Osteoblast (primary cell): ENCODE measurements at regions not wholly inside any gene's neighbourhood (a gene's known extent, or its start where the extent isn't known, plus 50 kb on each side); places are given as distances from the start of the nearest gene placed in this dataset.
"Not testable (repeated sequence)": the region's sequence is repeated elsewhere in the genome, so short reads cannot be mapped to it uniquely, and the experiment has no call there.

Experiments
- DNase-seq: peaks from one replicate; pipeline ENCODE4 v3.0.0; 2011; ENCODE audit warnings: low spot score, mixed read lengths; ENCODE audit not compliant: insufficient read length; ENCODE audit errors: missing footprints
- H2AFZ ChIP-seq: 2 replicates; pipeline ENCODE4 v1.6.0; 2011; ENCODE audit warnings: mild to moderate bottlenecking, low read length
- H3K27ac ChIP-seq: 2 replicates; pipeline ENCODE4 v1.5.1; 2011; ENCODE audit warnings: mild to moderate bottlenecking, low read depth, low read length, moderate library complexity
- H3K27me3 ChIP-seq: 2 replicates; pipeline ENCODE4 v1.6.0; 2012; ENCODE audit warnings: mild to moderate bottlenecking, control low read depth, inconsistent platforms, low read length, moderate library complexity; ENCODE audit not compliant: insufficient read depth
- H3K36me3 ChIP-seq: 2 replicates; pipeline ENCODE4 v1.5.1; 2011; ENCODE audit warnings: mild to moderate bottlenecking, low read length, control low read depth, moderate library complexity; ENCODE audit not compliant: insufficient read depth
- H3K4me1 ChIP-seq: 2 replicates; pipeline ENCODE4 v1.5.1; 2011; ENCODE audit warnings: mild to moderate bottlenecking, low read length, control low read depth, moderate library complexity; ENCODE audit not compliant: insufficient read depth
- H3K4me2 ChIP-seq: 2 replicates; pipeline ENCODE4 v1.6.0; 2011; ENCODE audit warnings: mild to moderate bottlenecking, low read length; ENCODE audit not compliant: insufficient read depth
- H3K4me3 ChIP-seq: fragments of 200-600 bp; sonication (generic); 3 replicates; pipeline ENCODE4 v1.5.1; 2012; ENCODE audit warnings: mild to moderate bottlenecking, low read length, inconsistent platforms; ENCODE audit not compliant: insufficient read depth
- H3K79me2 ChIP-seq: 2 replicates; pipeline ENCODE4 v1.6.0; 2012; ENCODE audit warnings: mild to moderate bottlenecking, low read length, control low read depth, inconsistent platforms; ENCODE audit not compliant: insufficient read depth
- H3K9me3 ChIP-seq: 2 replicates; pipeline ENCODE4 v1.5.1; 2011; ENCODE audit warnings: low read depth, low read length, control low read depth
- H4K20me1 ChIP-seq: 2 replicates; pipeline ENCODE4 v1.6.0; 2012; ENCODE audit warnings: mild to moderate bottlenecking, low read length, control low read depth; ENCODE audit not compliant: insufficient read depth
- CTCF ChIP-seq: IDR thresholded peaks from 2 replicates; pipeline ENCODE4 v1.5.1; 2011; ENCODE audit warnings: mild to moderate bottlenecking, low read depth, low read length, moderate library complexity; ENCODE audit errors: extremely low read depth

- not testable (repeated sequence) for DNase-seq, H3K27ac ChIP-seq, H3K9me3 ChIP-seq, H3K79me2 ChIP-seq, H2AFZ ChIP-seq, H3K4me2 ChIP-seq, H3K27me3 ChIP-seq, H3K4me1 ChIP-seq, H3K36me3 ChIP-seq, H4K20me1 ChIP-seq, H3K4me3 ChIP-seq
These were observed 425.1 kb downstream of the KCNJ18 start for GRCh38 chr17:22117401-22117800.

GRCh38 chr17:22119016-22119415 is 426.7 kb downstream of the KCNJ18 start:
- H2AFZ ChIP-seq, H3K4me3 ChIP-seq, H3K4me1 ChIP-seq, H4K20me1 ChIP-seq, H3K9me3 ChIP-seq, H3K27me3 ChIP-seq, H3K4me2 ChIP-seq, DNase-seq, H3K27ac ChIP-seq, H3K36me3 ChIP-seq, H3K79me2 ChIP-seq: not testable (repeated sequence)

- H3K4me2 ChIP-seq, result not testable (repeated sequence)
These were observed 427.4 kb downstream of the KCNJ18 start for GRCh38 chr17:22119751-22120150.

GRCh38 chr17:22123536-22124281 is 431.4 kb downstream of the KCNJ18 start:
- Histone ChIP-seq H3K36me3 (no peaks in the 10 kb centered on the region), H3K4me3 (no peak overlapping the region), H3K4me1 (no peaks in the 10 kb centered on the region), H3K27me3 (no peaks in the 10 kb centered on the region), H3K27ac (no peak overlapping the region), H2AFZ (no peak overlapping the region), H3K79me2 (no peaks in the 10 kb centered on the region), H3K4me2 (no peak overlapping the region), H3K9me3 (no peaks in the 10 kb centered on the region), H4K20me1 (no peaks in the 10 kb centered on the region)
- no peak for DNase-seq
- TF ChIP-seq CTCF, result no peak

More at GRCh38 chr17:22119751-22120150, 427.4 kb downstream of the KCNJ18 start:
- not testable (repeated sequence) for H3K79me2 ChIP-seq, H3K27ac ChIP-seq, DNase-seq, H3K27me3 ChIP-seq, H3K4me1 ChIP-seq, H2AFZ ChIP-seq, H3K9me3 ChIP-seq, H3K4me3 ChIP-seq, H4K20me1 ChIP-seq, H3K36me3 ChIP-seq

GRCh38 chr17:22128171-22128570 is 435.8 kb downstream of the KCNJ18 start:
- H3K36me3 ChIP-seq, result no peaks in the 10 kb centered on the region
- no peak for TF ChIP-seq CTCF
- H3K4me1 ChIP-seq, result no peaks in the 10 kb centered on the region
- no peak for DNase-seq
- no peak overlapping the region for H3K4me3 ChIP-seq
- no peaks in the 10 kb centered on the region for H3K79me2 ChIP-seq
- no peak overlapping the region for H3K27ac ChIP-seq
- peaks cover 2% of the 10 kb centered on the region for H3K9me3 ChIP-seq
- no peak overlapping the region for H2AFZ ChIP-seq
- no peak overlapping the region for H3K4me2 ChIP-seq
- no peaks in the 10 kb centered on the region for H3K27me3 ChIP-seq
- H4K20me1 ChIP-seq, result no peaks in the 10 kb centered on the region
